ENCODE measurements at regions not wholly inside any gene's neighbourhood (a gene's known extent, or its start where the extent isn't known, plus 50 kb on each side); places are given as distances from the start of the nearest gene placed in this dataset.

- DNase-seq, result peak; percentile 74
Observed at GRCh38 chr14:82067221-82067875, 533.7 kb upstream of the SEL1L start.

- no peak for DNase-seq
Observed at GRCh38 chr14:82070040-82070439, 536.4 kb upstream of the SEL1L start.

- no peak for DNase-seq
Observed at GRCh38 chr14:82070753-82071152, 537.1 kb upstream of the SEL1L start.

DNA sequence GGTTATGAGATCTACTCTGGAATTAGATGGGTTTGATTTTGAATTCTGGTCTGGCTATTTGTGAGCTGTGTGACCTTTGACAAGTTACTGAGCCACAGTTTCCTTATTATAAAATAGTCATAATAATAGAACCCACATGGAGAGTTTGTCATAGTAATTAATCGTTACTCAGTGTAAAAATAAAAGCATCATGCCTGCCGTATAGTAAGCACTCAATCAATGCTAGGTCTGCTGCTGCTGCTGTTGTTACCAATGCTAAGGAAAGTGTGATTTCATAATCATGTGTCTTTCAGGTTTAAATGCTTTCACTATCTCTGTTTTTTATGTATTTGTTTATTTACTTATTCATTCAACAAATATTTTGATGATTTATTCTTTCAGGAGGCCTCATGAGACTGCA lies 539.9 kb upstream of the SEL1L start:
- DNase-seq, result no peak

DNA sequence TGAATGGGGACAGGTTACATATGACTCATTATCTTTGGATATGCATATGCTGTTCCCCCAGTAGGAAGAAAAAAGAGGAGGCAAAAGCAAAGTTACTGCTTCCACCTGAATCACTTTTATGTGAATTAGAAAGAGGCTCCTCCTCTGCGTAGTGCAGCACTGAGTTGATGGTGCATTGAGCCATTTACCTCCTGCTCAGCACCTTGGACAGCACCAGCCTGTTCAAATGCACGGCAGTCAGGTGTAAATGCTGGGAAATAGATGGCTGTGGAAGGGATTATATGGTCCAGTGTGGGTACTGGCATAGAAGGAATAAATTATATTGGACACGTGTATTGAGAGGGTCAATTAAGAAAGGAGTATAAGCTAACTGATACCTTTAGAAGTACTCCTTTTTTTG lies 541.9 kb upstream of the SEL1L start:
- no peak for DNase-seq

DNA sequence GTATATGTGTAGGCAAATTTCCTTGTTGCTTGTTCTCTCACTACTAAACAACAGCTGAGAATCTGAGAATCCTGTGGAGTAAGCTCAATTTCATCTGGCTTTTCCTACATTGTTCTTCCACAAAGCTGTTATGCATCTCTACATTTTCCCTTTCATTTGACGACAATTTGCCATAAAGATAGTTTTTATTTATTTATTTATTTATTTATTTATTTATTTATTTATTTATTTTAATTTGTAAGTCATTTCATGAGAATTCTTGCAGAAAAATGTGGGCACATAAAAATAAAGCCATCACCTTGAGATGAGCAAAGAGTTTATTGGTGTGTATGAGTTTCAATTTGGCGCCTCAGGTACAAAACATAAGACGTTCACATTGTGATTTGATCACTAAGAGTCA lies 545.9 kb upstream of the SEL1L start:
- DNase-seq, result no peak

GRCh38 chr14:82080370-82080769 lies 546.7 kb upstream of the SEL1L start:
- DNase-seq, result peak; percentile 3

DNA sequence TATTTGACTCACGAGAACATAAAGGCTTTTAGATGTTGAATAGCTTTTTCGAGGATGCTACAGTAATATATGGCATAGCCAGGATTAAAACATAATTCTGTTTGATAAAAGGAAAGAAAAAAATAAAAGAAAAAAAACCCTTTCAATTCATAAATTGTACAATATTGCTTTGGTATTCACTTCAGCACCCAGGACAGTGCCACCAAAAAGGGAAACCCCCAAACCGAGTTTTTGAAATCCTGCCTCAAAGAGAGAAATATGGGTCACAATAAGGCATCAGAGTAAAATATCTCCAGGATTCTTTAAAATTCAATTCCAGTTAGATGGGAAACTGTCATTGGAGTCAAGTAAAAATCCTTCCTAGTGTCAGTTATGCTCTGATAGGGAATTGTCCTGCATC lies 551.2 kb upstream of the SEL1L start:
- no peak for DNase-seq

DNA sequence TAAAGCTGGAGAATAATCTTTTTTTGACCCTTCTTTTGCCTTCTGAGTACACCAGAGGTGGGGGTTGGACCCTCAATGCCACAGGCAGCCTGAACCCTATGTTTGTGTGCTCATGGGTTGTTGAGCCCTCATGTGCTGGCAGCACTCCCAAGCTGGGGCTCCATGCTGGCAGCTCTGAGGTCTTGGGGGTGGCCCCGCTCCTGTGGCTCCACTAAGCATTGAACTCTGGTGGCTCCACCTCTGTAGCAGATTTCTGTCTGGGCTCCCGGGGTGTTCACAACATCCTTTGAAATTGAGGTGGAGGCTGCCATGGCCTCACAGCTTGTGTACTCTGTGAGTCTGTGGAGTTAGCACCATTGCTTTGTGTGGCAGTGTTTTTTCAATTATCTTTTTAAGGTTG lies 557.4 kb upstream of the SEL1L start:
- DNase-seq, result no peak

- peak; percentile 47 for DNase-seq
Observed at GRCh38 chr14:82094829-82095345, 561.2 kb upstream of the SEL1L start.

DNA sequence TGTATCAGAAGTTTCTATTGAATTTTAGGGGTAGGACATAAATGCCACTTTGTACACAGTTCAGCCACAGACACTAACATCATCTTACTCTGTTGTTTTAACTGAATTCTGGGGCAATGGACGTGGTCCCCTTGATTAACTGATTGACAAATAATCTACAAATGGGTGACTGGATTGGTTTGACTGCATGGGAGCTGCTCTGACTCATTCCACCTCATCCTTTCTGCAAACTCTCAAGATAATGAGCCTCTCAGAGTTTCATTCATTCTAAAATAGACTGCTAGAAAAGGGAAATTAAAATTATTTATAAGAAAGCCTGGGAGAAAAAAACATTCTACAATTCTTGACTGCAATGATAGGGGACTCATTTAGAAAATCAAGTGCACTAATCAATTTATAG lies 570.4 kb upstream of the SEL1L start:
- no peak for DNase-seq

DNA sequence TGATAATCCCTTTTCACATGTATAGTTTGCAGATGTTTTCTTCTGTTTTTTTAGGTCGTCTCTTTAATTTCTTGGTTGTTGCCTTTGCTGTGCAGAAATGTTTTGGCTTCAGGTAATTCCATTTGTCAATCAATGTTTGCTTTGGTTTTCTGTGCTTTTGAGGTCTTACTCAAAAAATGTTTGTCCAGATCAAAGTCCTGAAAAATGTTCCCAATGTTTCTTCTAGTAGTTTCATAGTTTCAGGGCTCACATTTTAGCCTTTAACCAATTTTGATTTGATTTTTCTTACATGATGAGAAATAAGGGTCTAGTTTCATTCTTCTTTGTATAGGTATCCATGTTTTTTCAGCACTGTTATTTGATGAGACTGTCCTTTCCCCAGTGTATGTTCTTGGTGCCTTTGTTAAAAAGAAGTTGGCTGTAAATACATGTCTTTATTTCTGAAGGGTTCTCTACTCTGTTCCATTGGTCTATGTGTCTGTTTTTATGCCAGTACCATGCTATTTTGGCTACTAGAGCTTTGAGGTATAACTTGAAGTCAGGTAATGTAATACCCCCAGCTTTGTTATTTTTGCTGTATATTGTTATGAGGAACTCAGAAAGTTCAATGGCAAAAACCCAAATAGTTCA lies 578.7 kb upstream of the SEL1L start:
- no peak for DNase-seq

DNA sequence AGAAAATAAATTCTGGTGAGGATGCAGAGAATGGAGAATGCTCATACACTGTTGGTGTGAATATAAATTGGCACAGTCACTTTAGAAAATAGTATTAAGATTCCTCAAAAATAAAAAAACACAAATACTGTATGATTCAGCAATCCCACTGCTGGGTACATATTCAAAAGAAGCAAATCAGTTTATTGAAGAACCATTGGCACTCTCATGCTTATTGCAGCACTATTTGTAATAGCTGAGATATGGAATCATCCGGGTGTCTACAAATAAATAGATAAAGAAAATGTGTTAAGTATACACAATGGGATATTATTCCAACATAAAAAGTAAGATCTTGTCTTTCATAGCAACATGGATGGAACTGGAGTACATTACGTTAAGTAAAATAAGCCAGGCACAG lies 579.4 kb upstream of the SEL1L start:
- no peak for DNase-seq

DNA sequence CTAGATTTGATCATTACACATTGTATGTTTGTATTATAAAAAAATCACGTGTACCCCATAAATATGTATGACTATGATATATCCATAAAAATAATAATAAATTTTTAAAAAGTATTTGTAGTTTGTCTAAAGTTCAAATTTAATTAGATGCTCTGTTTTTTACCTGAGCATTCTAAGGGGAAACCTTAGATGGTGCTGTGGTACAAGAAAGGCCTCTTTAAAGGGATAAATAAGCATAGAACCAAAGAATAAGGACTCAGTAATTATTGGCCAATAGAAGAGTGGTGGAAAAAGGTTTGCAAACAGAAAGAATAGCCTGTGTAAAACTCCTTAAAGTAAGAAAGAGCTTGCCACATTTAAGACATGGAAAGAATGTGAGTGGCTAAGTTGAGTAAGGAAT lies 580.1 kb upstream of the SEL1L start:
- no peak for DNase-seq

- DNase-seq, result no peak
Observed at GRCh38 chr14:82116721-82117120, 583.1 kb upstream of the SEL1L start.

- DNase-seq, result no peak
Observed at GRCh38 chr14:82122655-82123054, 589.0 kb upstream of the SEL1L start.

DNA sequence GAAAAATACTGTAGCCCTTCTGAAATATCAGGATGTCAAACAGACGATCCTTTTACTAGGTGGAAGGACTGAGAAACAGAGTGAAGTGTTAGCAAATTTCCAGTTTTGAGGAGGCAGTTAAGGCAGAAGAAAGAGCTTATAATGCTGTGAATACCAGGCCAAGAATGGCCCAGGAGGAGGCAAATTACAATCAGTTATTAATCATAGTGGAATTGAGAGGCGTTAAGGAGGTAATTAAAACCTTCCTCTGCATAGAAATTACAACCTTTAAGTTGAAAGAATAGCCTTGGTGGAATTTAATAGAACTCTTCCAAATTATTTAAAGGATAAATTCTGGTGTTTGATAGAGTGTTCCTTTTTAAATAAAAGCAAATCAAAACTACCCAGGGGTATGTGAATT lies 590.9 kb upstream of the SEL1L start:
- no peak for DNase-seq

GRCh38 chr14:82126006-82126405 lies 592.4 kb upstream of the SEL1L start:
- no peak for DNase-seq

GRCh38 chr14:82134411-82134810 lies 600.8 kb upstream of the SEL1L start:
- no peak for DNase-seq

DNA sequence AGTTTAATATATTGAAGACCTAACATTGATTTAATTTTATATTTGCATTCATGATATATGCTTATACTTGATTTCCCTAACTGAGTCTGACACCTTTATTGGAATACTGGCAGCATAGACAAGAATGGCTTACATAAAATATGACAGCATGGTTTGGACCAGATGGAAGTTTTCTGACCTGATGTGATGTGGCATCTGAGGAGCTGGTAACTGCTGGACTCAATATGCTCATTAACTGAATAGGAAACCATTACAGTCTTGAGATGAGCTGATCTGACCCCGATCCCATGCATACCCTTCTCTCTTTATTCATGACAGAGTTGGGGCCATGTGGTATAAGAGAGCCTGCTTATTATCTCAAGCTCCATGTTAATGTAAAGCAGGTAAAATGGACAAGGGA lies 604.8 kb upstream of the SEL1L start:
- DNase-seq, result no peak

- no peak for DNase-seq
Observed at GRCh38 chr14:82146846-82147245, 613.2 kb upstream of the SEL1L start.

DNA sequence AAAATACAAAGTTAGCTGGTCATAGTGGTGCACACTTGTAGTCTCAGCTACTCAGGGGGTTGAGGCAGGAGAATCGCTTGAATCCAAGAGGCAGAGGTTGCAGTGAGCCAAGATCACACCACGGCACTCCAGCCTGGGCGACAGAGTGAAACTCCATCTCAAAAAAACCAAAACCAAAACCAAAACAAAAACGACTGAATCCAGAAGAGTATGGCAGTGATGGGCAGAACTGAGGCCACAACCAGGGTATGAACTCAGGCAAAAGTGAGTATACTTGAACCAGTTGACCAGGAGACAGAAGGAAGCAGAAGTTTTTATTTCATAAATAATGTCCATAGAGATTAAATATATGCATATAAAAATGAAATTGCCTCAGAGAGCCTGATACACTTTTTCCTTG lies 620.0 kb upstream of the SEL1L start:
- no peak for DNase-seq

GRCh38 chr14:82159624-82160023 lies 626.0 kb upstream of the SEL1L start:
- no peak for DNase-seq

GRCh38 chr14:82180139-82180538 lies 646.5 kb upstream of the SEL1L start:
- DNase-seq, result peak; percentile 26

DNA sequence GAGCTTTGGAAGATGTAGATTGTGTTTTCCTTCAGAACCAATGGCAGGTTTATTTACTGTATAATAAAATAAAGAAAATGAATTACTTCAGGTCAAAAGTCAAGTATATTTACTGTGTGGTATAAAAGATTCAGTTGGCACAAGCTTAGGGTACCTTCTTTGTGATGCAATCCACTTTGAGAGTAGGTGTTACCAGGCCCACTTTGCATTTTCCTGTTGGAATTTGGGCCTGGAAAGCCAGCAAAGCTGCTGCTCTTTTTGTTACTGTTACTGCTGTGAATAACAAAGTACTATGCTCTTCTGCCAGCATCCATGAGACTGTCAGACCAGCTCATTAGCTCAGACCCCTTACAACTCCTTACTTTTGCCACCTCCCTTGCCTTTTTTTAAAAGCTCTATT lies 649.0 kb upstream of the SEL1L start:
- DNase-seq, result no peak

Measured in NCI-H345 (cell line).